ENCODE measurements at regions not wholly inside any gene's neighbourhood (a gene's known extent, or its start where the extent isn't known, plus 50 kb on each side); places are given as distances from the start of the nearest gene placed in this dataset.

GRCh38 chr1:80536461-80536860 is 1264.3 kb upstream of the ADGRL2 start:
- H4K20me1 ChIP-seq (ENCODE audit: insufficient read depth), result no peaks in the 10 kb centered on the region
- no peak overlapping the region for H3K4me2 ChIP-seq (ENCODE audit: low read length)
- H2AFZ ChIP-seq (ENCODE audit: low read depth, low read length), result no peak overlapping the region
- H3K27ac ChIP-seq (ENCODE audit: low read length), result no peak overlapping the region
- no peak overlapping the region for H3K9ac ChIP-seq (ENCODE audit: low read length)
- H3K4me3 ChIP-seq (ENCODE audit: low read length), result no peak overlapping the region
- H3F3A ChIP-seq (ENCODE audit: insufficient read depth, low read length, poor library complexity, severe bottlenecking), result no peaks in the 10 kb centered on the region
- H3K27me3 ChIP-seq (ENCODE audit: insufficient read depth, low read depth, low read length), result no peaks in the 10 kb centered on the region
- no peaks in the 10 kb centered on the region for H3K36me3 ChIP-seq (ENCODE audit: insufficient read depth, low read length)
- TF ChIP-seq EP300 (conservative IDR thresholded peaks at IDR 0.05; ENCODE audit: poor library complexity, severe bottlenecking), result no peak
- TF ChIP-seq MXI1 (conservative IDR thresholded peaks at IDR 0.05; ENCODE audit: poor library complexity, severe bottlenecking), result no peak
- no peak for TF ChIP-seq CTCF (IDR thresholded peaks at IDR 0.05; ENCODE audit: poor library complexity, severe bottlenecking)
- TF ChIP-seq POLR2AphosphoS5 (IDR thresholded peaks at IDR 0.05), result no peak
- no peak for TF ChIP-seq TAF1 (IDR thresholded peaks at IDR 0.05; ENCODE audit: low read depth)
- TF ChIP-seq RAD21 (conservative IDR thresholded peaks at IDR 0.05), result no peak
- TF ChIP-seq EZH2 (IDR thresholded peaks at IDR 0.05; ENCODE audit: borderline replicate concordance, insufficient read depth, low read length, poor library complexity, severe bottlenecking), result no peak
- no peak for TF ChIP-seq SMC3 (conservative IDR thresholded peaks at IDR 0.05; ENCODE audit: poor library complexity)
- no peak for TF ChIP-seq REST (IDR thresholded peaks at IDR 0.05; ENCODE audit: borderline replicate concordance)
- H3K9me2 ChIP-seq (ENCODE audit: insufficient read depth, low read length), result no peaks in the 10 kb centered on the region
- H3K9me3 ChIP-seq (ENCODE audit: low read length), result no peaks in the 10 kb centered on the region
- H3K79me2 ChIP-seq (replicated peaks; ENCODE audit: insufficient read depth, low read length), result no peaks in the 10 kb centered on the region

GRCh38 chr1:80535466-80535865 is 1265.3 kb upstream of the ADGRL2 start:
- TF ChIP-seq MXI1 (conservative IDR thresholded peaks at IDR 0.05; ENCODE audit: poor library complexity, severe bottlenecking), result no peak
- no peak for TF ChIP-seq POLR2AphosphoS5 (IDR thresholded peaks at IDR 0.05)
- no peak for TF ChIP-seq SMC3 (conservative IDR thresholded peaks at IDR 0.05; ENCODE audit: poor library complexity)
- TF ChIP-seq EP300 (conservative IDR thresholded peaks at IDR 0.05; ENCODE audit: poor library complexity, severe bottlenecking), result no peak
- no peak for TF ChIP-seq REST (IDR thresholded peaks at IDR 0.05; ENCODE audit: borderline replicate concordance)
- no peak for TF ChIP-seq RAD21 (conservative IDR thresholded peaks at IDR 0.05)
- TF ChIP-seq CTCF (IDR thresholded peaks at IDR 0.05; ENCODE audit: poor library complexity, severe bottlenecking), result no peak
- TF ChIP-seq EZH2 (IDR thresholded peaks at IDR 0.05; ENCODE audit: borderline replicate concordance, insufficient read depth, low read length, poor library complexity, severe bottlenecking), result no peak
- TF ChIP-seq TAF1 (IDR thresholded peaks at IDR 0.05; ENCODE audit: low read depth), result no peak
- no peaks in the 10 kb centered on the region for H3K79me2 ChIP-seq (replicated peaks; ENCODE audit: insufficient read depth, low read length)
- no peaks in the 10 kb centered on the region for H3F3A ChIP-seq (ENCODE audit: insufficient read depth, low read length, poor library complexity, severe bottlenecking)
- H3K27ac ChIP-seq (ENCODE audit: low read length), result no peak overlapping the region
- H3K9me3 ChIP-seq (ENCODE audit: low read length), result no peaks in the 10 kb centered on the region
- H2AFZ ChIP-seq (ENCODE audit: low read depth, low read length), result no peak overlapping the region
- no peak overlapping the region for H3K4me2 ChIP-seq (ENCODE audit: low read length)
- H3K36me3 ChIP-seq (ENCODE audit: insufficient read depth, low read length), result no peaks in the 10 kb centered on the region
- no peaks in the 10 kb centered on the region for H3K27me3 ChIP-seq (ENCODE audit: insufficient read depth, low read depth, low read length)
- H4K20me1 ChIP-seq (ENCODE audit: insufficient read depth), result no peaks in the 10 kb centered on the region
- H3K9ac ChIP-seq (ENCODE audit: low read length), result no peak overlapping the region
- no peak overlapping the region for H3K4me3 ChIP-seq (ENCODE audit: low read length)
- no peaks in the 10 kb centered on the region for H3K9me2 ChIP-seq (ENCODE audit: insufficient read depth, low read length)

Data from neural cell (in vitro differentiated cells).